Right lobe of liver (tissue), 4 donors: ENCODE measurements at regions not wholly inside any gene's neighbourhood (a gene's known extent, or its start where the extent isn't known, plus 50 kb on each side); places are given as distances from the start of the nearest gene placed in this dataset.

Experiments used
- POLR2A ChIP-seq: fragments of 450-650 bp; IDR thresholded peaks from one replicate; pipeline ENCODE4 v1.6.1; 2017; ENCODE audit warnings: antibody characterized with exemption, mild to moderate bottlenecking
- TF ChIP-seq, protein P1 (sequence below), 4 donors: fragments of 200-600 bp in 3 of 4; fragments of 450-650 bp in 1 of 4; IDR thresholded peaks; one replicate each; pipeline versions ENCODE4 v1.5.1 to v1.8.0; 2016 to 2022; ENCODE audit warnings: antibody characterized with exemption in 4 of 4, mild to moderate bottlenecking in 2 of 4
- donor health status: DM: no; HTN: no; CAD: no.
- donor health status: DM: no; HTN: no; CAD: no.
- donor health status: DM: no; HTN: yes; CAD: no.

DNA sequence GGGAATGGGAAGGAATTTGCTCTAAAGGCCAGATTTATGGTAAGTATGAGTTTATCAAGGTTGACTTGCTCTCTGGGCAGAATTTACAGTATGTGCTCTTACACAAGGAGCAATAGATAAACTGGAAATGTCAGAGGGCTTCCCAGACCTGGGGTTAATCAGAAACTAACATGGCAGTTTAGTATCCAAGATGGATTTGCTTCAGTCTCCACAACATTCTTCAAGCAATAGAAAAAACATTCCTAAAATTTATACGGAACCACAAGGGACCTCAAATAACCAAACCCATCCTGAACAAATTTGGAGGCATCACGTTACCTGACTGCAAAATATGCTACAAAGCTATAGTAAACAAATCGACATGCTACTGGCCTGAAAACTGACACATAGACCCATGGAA is 606.7 kb upstream of the CHRM3 start:
- TF ChIP-seq, protein P1, sequence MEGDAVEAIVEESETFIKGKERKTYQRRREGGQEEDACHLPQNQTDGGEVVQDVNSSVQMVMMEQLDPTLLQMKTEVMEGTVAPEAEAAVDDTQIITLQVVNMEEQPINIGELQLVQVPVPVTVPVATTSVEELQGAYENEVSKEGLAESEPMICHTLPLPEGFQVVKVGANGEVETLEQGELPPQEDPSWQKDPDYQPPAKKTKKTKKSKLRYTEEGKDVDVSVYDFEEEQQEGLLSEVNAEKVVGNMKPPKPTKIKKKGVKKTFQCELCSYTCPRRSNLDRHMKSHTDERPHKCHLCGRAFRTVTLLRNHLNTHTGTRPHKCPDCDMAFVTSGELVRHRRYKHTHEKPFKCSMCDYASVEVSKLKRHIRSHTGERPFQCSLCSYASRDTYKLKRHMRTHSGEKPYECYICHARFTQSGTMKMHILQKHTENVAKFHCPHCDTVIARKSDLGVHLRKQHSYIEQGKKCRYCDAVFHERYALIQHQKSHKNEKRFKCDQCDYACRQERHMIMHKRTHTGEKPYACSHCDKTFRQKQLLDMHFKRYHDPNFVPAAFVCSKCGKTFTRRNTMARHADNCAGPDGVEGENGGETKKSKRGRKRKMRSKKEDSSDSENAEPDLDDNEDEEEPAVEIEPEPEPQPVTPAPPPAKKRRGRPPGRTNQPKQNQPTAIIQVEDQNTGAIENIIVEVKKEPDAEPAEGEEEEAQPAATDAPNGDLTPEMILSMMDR (IDR thresholded peaks at IDR 0.05), result no peak
- no peak for TF ChIP-seq POLR2A
